ENCODE measurements at regions not wholly inside any gene's neighbourhood (a gene's known extent, or its start where the extent isn't known, plus 50 kb on each side); places are given as distances from the start of the nearest gene placed in this dataset.
"Not testable (repeated sequence)": the region's sequence is repeated elsewhere in the genome, so short reads cannot be mapped to it uniquely, and the experiment has no call there.

- Mint-ChIP-seq H3K9me3 (ENCODE audit: unreplicated experiment) (no peaks in the 10 kb centered on the region), H3K36me3 (ENCODE audit: insufficient read depth, unreplicated experiment) (no peaks in the 10 kb centered on the region), H3K27me3 (ENCODE audit: insufficient read depth, unreplicated experiment) (no peaks in the 10 kb centered on the region), H3K27ac (ENCODE audit: low read depth, unreplicated experiment) (no peak overlapping the region), H3K4me1 (ENCODE audit: insufficient read depth, unreplicated experiment) (no peaks in the 10 kb centered on the region), H3K4me3 (ENCODE audit: unreplicated experiment) (no peak overlapping the region)
- intact Hi-C loops (cut with micrococcal nuclease) = no loop called here
- POLR2A ChIA-PET = no interaction called here
- no TSS peak for BruUV-seq (replicated peaks)
- TF ChIP-seq CTCF (IDR thresholded peaks at IDR 0.05; ENCODE audit: unreplicated experiment) = no peak
- no peak for DNase-seq (ENCODE audit: unreplicated experiment)
- CTCF ChIA-PET = no interaction called here
Measured at GRCh38 chr4:133555671-133556070, 406.6 kb downstream of the PCDH10 start.

GRCh38 chr4:133550436-133550835 lies 401.3 kb downstream of the PCDH10 start:
- no peaks in the 10 kb centered on the region for H3K27me3 Mint-ChIP-seq (ENCODE audit: insufficient read depth, unreplicated experiment)
- CTCF ChIA-PET = interaction anchor here (0.6 kb wide), 1 partner anchor 1248 kb away, joined by 3 read pairs; no protein-coding TSS in a partner anchor
- intact Hi-C loops (cut with micrococcal nuclease) = no loop called here
- H3K27ac Mint-ChIP-seq (ENCODE audit: low read depth, unreplicated experiment) = no peak overlapping the region
- no peak overlapping the region for H3K4me3 Mint-ChIP-seq (ENCODE audit: unreplicated experiment)
- BruUV-seq (replicated peaks) = no TSS peak
- H3K4me1 Mint-ChIP-seq (ENCODE audit: insufficient read depth, unreplicated experiment) = no peaks in the 10 kb centered on the region
- DNase-seq (ENCODE audit: unreplicated experiment) = no peak
- POLR2A ChIA-PET = no interaction called here
- no peaks in the 10 kb centered on the region for H3K9me3 Mint-ChIP-seq (ENCODE audit: unreplicated experiment)
- no peak for TF ChIP-seq CTCF (IDR thresholded peaks at IDR 0.05; ENCODE audit: unreplicated experiment)
- no peaks in the 10 kb centered on the region for H3K36me3 Mint-ChIP-seq (ENCODE audit: insufficient read depth, unreplicated experiment)

GRCh38 chr4:133544097-133544496 lies 395.0 kb downstream of the PCDH10 start:
- H3K27me3 Mint-ChIP-seq (ENCODE audit: insufficient read depth, unreplicated experiment) = no peaks in the 10 kb centered on the region
- no peaks in the 10 kb centered on the region for H3K9me3 Mint-ChIP-seq (ENCODE audit: unreplicated experiment)
- H3K36me3 Mint-ChIP-seq (ENCODE audit: insufficient read depth, unreplicated experiment) = no peaks in the 10 kb centered on the region
- intact Hi-C loops (cut with micrococcal nuclease) = no loop called here
- no peak for TF ChIP-seq CTCF (IDR thresholded peaks at IDR 0.05; ENCODE audit: unreplicated experiment)
- no peaks in the 10 kb centered on the region for H3K4me1 Mint-ChIP-seq (ENCODE audit: insufficient read depth, unreplicated experiment)
- DNase-seq (ENCODE audit: unreplicated experiment) = no peak
- ChIA-PET POLR2A (no interaction called here), CTCF (no interaction called here)
- no peak overlapping the region for H3K4me3 Mint-ChIP-seq (ENCODE audit: unreplicated experiment)
- BruUV-seq (replicated peaks) = no TSS peak
- H3K27ac Mint-ChIP-seq (ENCODE audit: low read depth, unreplicated experiment) = no peak overlapping the region

- no peak for TF ChIP-seq CTCF (IDR thresholded peaks at IDR 0.05; ENCODE audit: unreplicated experiment)
- BruUV-seq (replicated peaks) = no TSS peak
- Mint-ChIP-seq H3K4me3 (ENCODE audit: unreplicated experiment) (no peak overlapping the region), H3K36me3 (ENCODE audit: insufficient read depth, unreplicated experiment) (no peaks in the 10 kb centered on the region), H3K9me3 (ENCODE audit: unreplicated experiment) (peaks cover 9% of the 10 kb centered on the region), H3K4me1 (ENCODE audit: insufficient read depth, unreplicated experiment) (no peaks in the 10 kb centered on the region), H3K27ac (ENCODE audit: low read depth, unreplicated experiment) (no peak overlapping the region), H3K27me3 (ENCODE audit: insufficient read depth, unreplicated experiment) (peaks cover 16% of the 10 kb centered on the region)
- POLR2A ChIA-PET = no interaction called here
- CTCF ChIA-PET = no interaction called here
- intact Hi-C loops (cut with micrococcal nuclease) = no loop called here
- no peak for DNase-seq (ENCODE audit: unreplicated experiment)
Measured at GRCh38 chr4:133537780-133538281, 388.7 kb downstream of the PCDH10 start.

- POLR2A ChIA-PET; BruUV-seq (replicated peaks); H3K36me3 Mint-ChIP-seq (ENCODE audit: insufficient read depth, unreplicated experiment); H3K4me3 Mint-ChIP-seq (ENCODE audit: unreplicated experiment); CTCF ChIA-PET; H3K4me1 Mint-ChIP-seq (ENCODE audit: insufficient read depth, unreplicated experiment); DNase-seq (ENCODE audit: unreplicated experiment); intact Hi-C loops (cut with micrococcal nuclease); H3K27ac Mint-ChIP-seq (ENCODE audit: low read depth, unreplicated experiment): not testable (repeated sequence)
- Mint-ChIP-seq H3K27me3 (ENCODE audit: insufficient read depth, unreplicated experiment) (peaks cover 16% of the 10 kb centered on the region), H3K9me3 (ENCODE audit: unreplicated experiment) (peaks cover 15% of the 10 kb centered on the region)
Measured at GRCh38 chr4:133534224-133534623, 385.1 kb downstream of the PCDH10 start.

Data from MCF 10A (cell line).